Thoracic aorta (tissue), 2 donors: ENCODE measurements at regions not wholly inside any gene's neighbourhood (a gene's known extent, or its start where the extent isn't known, plus 50 kb on each side); places are given as distances from the start of the nearest gene placed in this dataset.

ENCODE experiments used
- ATAC-seq: fragments of 150-250 bp; one replicate; pipeline ENCODE4 v1.8.0; 2017; ENCODE audit warnings: low read depth; ENCODE audit not compliant: insufficient number of reproducible peaks, low FRiP score
- DNase-seq: peaks from one replicate; pipeline ENCODE4 v3.0.0-alpha.2; 2020; ENCODE audit warnings: low spot score
- H3K27ac ChIP-seq, 2 donors: fragments of 200-600 bp; sonication (generic); 1 replicate in 1 of 2; 2 replicates in 1 of 2; pipeline ENCODE4 v1.5.1; 2016; ENCODE audit warnings: mild to moderate bottlenecking in 2 of 2, moderate library complexity in 2 of 2
- H3K27me3 ChIP-seq: fragments of 200-600 bp; sonication (generic); replicated peaks from 2 replicates; pipeline ENCODE4 v1.6.0; 2016; ENCODE audit warnings: mild to moderate bottlenecking; ENCODE audit not compliant: insufficient read depth
- H3K36me3 ChIP-seq: fragments of 200-600 bp; sonication (generic); one replicate; pipeline ENCODE4 v1.5.1; 2016
- H3K4me1 ChIP-seq, 2 donors: fragments of 200-600 bp; sonication (generic); 1 replicate in 1 of 2; 2 replicates in 1 of 2; pipeline versions ENCODE4 v1.5.1 to v1.6.0; 2016; ENCODE audit warnings: low read depth in 2 of 2, mild to moderate bottlenecking in 1 of 2; ENCODE audit not compliant: control insufficient read depth in 1 of 2
- H3K4me3 ChIP-seq: fragments of 200-600 bp; sonication (generic); 2 replicates; pipeline ENCODE4 v1.5.1; 2016; ENCODE audit warnings: mild to moderate bottlenecking
- H3K9me3 ChIP-seq: fragments of 200-600 bp; sonication (generic); 2 replicates; pipeline ENCODE4 v1.5.1; 2016
- CTCF ChIP-seq: fragments of 200-600 bp; sonication (generic); IDR thresholded peaks from one replicate; pipeline ENCODE4 v1.5.1; 2019; ENCODE audit warnings: antibody characterized with exemption

- DNase-seq (no peak), ATAC-seq (no peak)
- Histone ChIP-seq H3K27me3 (no peaks in the 10 kb centered on the region), H3K36me3 (no peaks in the 10 kb centered on the region), H3K9me3 (no peaks in the 10 kb centered on the region), H3K27ac (peak overlapping the region; percentile 84 to 92), H3K4me3 (no peak overlapping the region), H3K4me1 (peaks cover 8 to 46% of the 10 kb centered on the region in 2 donors)
- no peak for TF ChIP-seq CTCF
Measured at GRCh38 chr10:29797616-29798015, 162.8 kb upstream of the SVIL start.

DNA sequence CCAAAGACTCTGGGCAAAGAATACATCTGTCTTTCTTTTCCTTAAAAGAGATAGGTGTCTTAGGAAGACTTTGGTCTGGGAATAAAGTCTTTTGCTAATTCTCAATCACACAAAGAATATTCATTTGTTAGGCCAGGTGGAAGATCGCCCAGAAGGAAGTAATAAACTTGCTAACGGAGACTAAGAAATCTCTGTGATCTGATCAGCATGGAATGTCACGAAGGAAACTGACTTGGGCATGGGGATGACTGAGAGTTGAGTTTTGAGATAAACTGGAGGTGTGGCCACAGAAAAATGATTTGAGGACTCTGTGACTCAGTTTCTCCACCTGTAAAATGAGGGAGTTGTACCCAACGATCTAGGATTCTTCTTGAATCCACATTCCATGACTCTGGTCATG lies 161.1 kb upstream of the SVIL start:
- no peaks in the 10 kb centered on the region for H3K9me3 ChIP-seq
- no peaks in the 10 kb centered on the region for H3K27me3 ChIP-seq
- peaks cover 8 to 41% of the 10 kb centered on the region in 2 donors for H3K4me1 ChIP-seq
- ATAC-seq = no peak
- H3K27ac ChIP-seq = peak overlapping the region; percentile 84 to 92
- no peaks in the 10 kb centered on the region for H3K36me3 ChIP-seq
- TF ChIP-seq CTCF = no peak
- peak overlapping the region; percentile 6 for H3K4me3 ChIP-seq
- no peak for DNase-seq

- peak overlapping the region; percentile 6 for H3K4me3 ChIP-seq
Measured at GRCh38 chr10:29794776-29795611, 160.2 kb upstream of the SVIL start.

DNA sequence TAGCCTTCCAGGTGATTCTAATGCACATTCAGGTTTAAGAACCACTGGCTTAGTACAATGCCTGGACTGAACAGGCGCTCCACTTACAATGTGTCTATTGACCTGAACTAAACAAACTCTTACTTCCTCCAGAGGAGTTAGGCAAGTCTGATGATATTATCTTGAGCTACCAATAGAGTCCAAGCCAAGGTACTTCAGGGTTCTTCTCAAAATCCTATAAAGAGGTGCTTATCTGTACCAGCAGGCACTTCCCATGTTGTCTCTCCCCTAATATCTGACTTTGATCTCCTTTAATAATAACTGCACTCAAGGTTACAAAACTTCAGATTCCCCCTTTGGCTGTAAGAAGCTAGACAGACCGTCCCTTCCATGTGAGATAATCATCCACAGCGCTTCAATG lies 157.0 kb upstream of the SVIL start:
- Histone ChIP-seq H3K27ac (peak overlapping the region; percentile 74 to 75), H3K4me3 (no peak overlapping the region), H3K4me1 (peaks cover 12 to 46% of the 10 kb centered on the region in 2 donors), H3K36me3 (no peaks in the 10 kb centered on the region), H3K9me3 (no peaks in the 10 kb centered on the region), H3K27me3 (no peaks in the 10 kb centered on the region)
- no peak for ATAC-seq
- no peak for DNase-seq
- TF ChIP-seq CTCF = no peak

More at GRCh38 chr10:29794776-29795611, 160.2 kb upstream of the SVIL start:
- no peaks in the 10 kb centered on the region for H3K36me3 ChIP-seq
- no peak for DNase-seq
- ATAC-seq = no peak
- peak overlapping the region; percentile 84 to 92 for H3K27ac ChIP-seq
- peaks cover 12 to 49% of the 10 kb centered on the region in 2 donors for H3K4me1 ChIP-seq
- H3K9me3 ChIP-seq = no peaks in the 10 kb centered on the region
- no peak for TF ChIP-seq CTCF
- no peaks in the 10 kb centered on the region for H3K27me3 ChIP-seq

- H3K9me3 ChIP-seq = no peaks in the 10 kb centered on the region
- no peaks in the 10 kb centered on the region for H3K36me3 ChIP-seq
- no peak overlapping the region for H3K4me3 ChIP-seq
- H3K27me3 ChIP-seq = no peaks in the 10 kb centered on the region
- ATAC-seq (no peak), DNase-seq (no peak)
- H3K4me1 ChIP-seq = peaks cover 3 to 31% of the 10 kb centered on the region in 2 donors
- no peak for TF ChIP-seq CTCF
- peak overlapping the region; percentile 74 to 75 for H3K27ac ChIP-seq
Measured at GRCh38 chr10:29790207-29790606, 155.4 kb upstream of the SVIL start.
